Upper lobe of left lung (tissue), 6 donors: ENCODE measurements at regions not wholly inside any gene's neighbourhood (a gene's known extent, or its start where the extent isn't known, plus 50 kb on each side); places are given as distances from the start of the nearest gene placed in this dataset.

Experiments
- ATAC-seq, 2 donors: fragments of 200-7000 bp; cut with Tn5 transposase; one replicate each; pipeline ENCODE4 v1.9.1; 2022; ENCODE audit warnings: mild to moderate bottlenecking in 2 of 2, moderate library complexity in 2 of 2; ENCODE audit not compliant: low FRiP score in 2 of 2
- DNase-seq, 2 donors: peaks; one replicate each; pipeline ENCODE4 v3.0.0-alpha.2; 2019 to 2020
- H3K27ac ChIP-seq, 4 donors: fragments of 200-600 bp; sonication (generic); one replicate each; pipeline ENCODE4 v1.5.1; 2016 to 2019
- H3K27me3 ChIP-seq, 4 donors: fragments of 200-600 bp; sonication (generic); one replicate each; pipeline ENCODE4 v1.5.1; 2017 to 2019
- H3K36me3 ChIP-seq, 4 donors: fragments of 200-600 bp; sonication (generic); one replicate each; pipeline ENCODE4 v1.5.1; 2016 to 2019
- H3K4me1 ChIP-seq, 4 donors: fragments of 200-600 bp; sonication (generic); one replicate each; pipeline ENCODE4 v1.5.1; 2018 to 2019
- H3K4me3 ChIP-seq, 4 donors: fragments of 200-600 bp; sonication (generic); one replicate each; pipeline ENCODE4 v1.5.1; 2017 to 2019; ENCODE audit warnings: mild to moderate bottlenecking in 2 of 4, moderate library complexity in 1 of 4
- H3K9me3 ChIP-seq, 4 donors: fragments of 200-600 bp; sonication (generic); one replicate each; pipeline ENCODE4 v1.5.1; 2018 to 2019
- EP300 ChIP-seq, 4 donors: sonication (generic); formaldehyde crosslinking; IDR thresholded peaks; one replicate each; pipeline ENCODE4 v1.5.1; 2017; ENCODE audit warnings: antibody characterized with exemption in 4 of 4, control low read depth in 2 of 4
- WGBS, 2 donors: methylation state at CpG; one replicate each; pipeline ENCODE4 v1.1.5; 2017 to 2018; 5-methylcytosine and 5-hydroxymethylcytosine counted together
- donor health status: DM: no; HTN: no; CAD: no; lungs with moderate emphysema.
- donor health status: DM: no; HTN: yes; CAD: no; lungs with severe emphysema.

DNA sequence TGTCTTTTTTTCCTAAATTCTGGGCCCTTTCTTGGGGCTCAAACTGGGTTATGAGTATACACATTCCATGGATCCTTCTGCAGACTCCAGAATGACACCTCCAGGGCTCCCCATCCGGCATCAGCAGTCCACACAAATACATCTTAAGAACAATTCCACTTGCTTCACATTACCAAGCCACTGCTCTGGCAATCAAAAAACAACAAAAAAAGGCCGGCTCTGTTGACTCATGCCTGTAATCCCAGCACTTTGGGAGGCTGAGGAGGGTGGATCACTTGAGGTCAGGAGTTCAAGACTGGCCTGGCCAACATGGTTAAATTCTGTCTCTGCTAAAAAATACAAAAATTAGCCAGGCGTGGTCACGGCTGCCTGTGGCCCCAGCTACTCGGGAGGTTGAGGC, 49.9 kb upstream of the LPP start:
- Histone ChIP-seq H3K27me3 (no peaks in the 10 kb centered on the region), H3K27ac (no peak overlapping the region), H3K4me3 (no peak overlapping the region), H3K4me1 (no peaks in the 10 kb centered on the region), H3K9me3 (peaks cover 0 to 9% (median 2%) of the 10 kb centered on the region in 4 donors), H3K36me3 (no peaks in the 10 kb centered on the region)
- WGBS, 2 donors: 92 to 99% methylated on average over 5 of the region's 5 CpGs
- no peak for TF ChIP-seq EP300 (IDR thresholded peaks at IDR 0.05)
- ATAC-seq (no peak), DNase-seq (no peak)
